ENCODE measurements at regions not wholly inside any gene's neighbourhood (a gene's known extent, or its start where the extent isn't known, plus 50 kb on each side); places are given as distances from the start of the nearest gene placed in this dataset.

DNA sequence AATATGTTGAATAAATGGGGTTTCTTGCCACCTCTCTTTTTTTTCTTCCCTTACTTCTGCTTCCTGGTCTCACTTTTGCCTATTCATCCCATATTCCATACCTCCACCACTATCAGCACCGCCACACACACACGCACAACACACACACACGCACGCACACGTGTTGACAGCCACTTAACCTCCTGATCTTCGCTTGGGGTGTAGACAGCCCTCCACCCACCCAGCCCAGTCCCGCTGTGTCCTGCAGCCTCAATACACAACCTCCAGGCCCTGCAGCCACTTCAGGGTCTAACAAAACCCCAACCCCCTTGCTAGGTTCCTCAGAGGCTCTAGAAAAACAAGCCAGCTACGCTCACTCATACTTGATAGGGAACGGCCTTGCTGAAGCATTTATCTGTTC, 72.3 kb downstream of the LINC00237 start:
- DNase-seq, result no peak

GRCh38 chr20:21031666-21032065, 74.5 kb downstream of the LINC00237 start:
- no peak for DNase-seq

- DNase-seq, result no peak
These were observed 76.8 kb downstream of the LINC00237 start for GRCh38 chr20:21029341-21029740.

DNA sequence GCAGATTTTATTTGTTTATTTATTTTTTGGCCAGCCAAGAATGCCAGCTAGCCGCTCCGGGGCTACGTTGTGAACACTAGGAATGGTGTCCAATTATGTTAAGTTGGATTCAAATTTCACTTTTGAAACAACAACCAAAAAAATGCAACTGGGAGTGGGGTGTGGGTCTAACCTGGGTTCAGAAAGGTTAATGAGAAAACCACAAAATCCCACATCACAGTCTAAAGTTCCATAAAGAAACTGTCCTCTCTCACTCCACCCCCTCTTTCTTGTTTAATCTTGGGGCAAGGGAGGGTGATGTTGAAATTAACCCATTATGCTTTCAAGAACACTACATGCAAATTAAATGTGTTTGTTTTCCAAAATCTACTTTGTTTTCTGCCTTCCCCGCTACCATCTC, 77.2 kb downstream of the LINC00237 start:
- DNase-seq, result no peak

- no peak for DNase-seq
These were observed 77.7 kb downstream of the LINC00237 start for GRCh38 chr20:21028436-21028835.

DNA sequence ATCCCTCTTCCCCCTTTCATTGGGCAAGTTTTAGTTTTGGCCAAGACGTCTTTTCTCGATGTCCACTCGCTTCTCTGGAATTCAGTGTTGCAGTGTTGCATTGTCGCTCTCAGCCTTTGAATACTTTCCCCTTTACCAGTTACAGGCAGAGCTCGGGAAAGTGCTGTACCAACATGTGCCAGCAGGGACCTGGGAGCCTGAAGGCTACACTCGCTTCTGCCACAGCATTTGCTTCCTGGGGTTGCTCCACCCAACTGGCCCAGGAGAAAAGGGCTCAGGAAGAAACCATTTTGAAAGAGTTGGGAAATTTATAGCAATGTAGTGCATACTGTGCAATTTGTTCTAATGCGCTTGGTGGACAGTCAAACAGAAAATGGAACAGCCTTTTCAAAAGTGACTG, 78.6 kb downstream of the LINC00237 start:
- no peak for DNase-seq

DNA sequence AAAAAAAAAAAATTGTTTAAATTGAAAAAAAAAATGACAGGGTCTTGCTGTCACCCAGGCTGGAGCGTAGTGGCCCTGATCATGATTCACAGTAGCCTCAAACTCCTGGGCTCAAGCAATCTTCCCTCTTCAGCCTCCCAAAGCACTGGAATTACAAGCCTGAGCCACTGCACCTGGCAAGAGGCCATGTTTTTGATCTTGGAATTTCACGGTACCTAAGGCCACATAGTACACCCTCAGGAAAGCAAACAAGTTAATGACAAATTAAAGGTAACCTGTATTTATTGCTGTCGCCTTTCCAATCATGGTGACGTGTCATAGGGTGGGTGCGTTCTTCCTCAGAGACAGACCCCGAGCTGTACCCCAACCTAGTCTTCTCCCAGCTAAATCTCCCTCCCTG, 79.2 kb downstream of the LINC00237 start:
- DNase-seq, result no peak

GRCh38 chr20:21024420-21024819, 81.7 kb downstream of the LINC00237 start:
- DNase-seq, result no peak

DNA sequence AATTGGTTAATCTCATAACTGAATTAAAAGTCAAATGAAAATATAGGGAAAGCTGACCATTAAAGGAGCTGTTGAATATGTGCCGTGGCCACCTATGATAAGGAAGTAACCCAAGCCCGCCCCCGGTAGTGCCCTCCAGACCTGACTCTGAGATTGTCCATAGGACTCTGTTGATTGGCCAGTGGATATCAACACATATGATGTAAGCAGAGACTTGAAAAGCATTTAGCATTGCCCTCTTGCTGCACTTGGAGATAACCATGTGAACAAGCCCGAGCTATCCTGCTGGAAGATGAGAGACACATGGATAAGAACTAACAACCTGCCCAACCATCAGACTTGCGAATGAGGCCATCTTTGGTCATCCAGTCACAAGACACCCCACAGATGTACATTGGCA, 83.2 kb downstream of the LINC00237 start:
- no peak for DNase-seq

GRCh38 chr20:21021472-21021790, 84.7 kb downstream of the LINC00237 start:
- DNase-seq, result no peak

DNA sequence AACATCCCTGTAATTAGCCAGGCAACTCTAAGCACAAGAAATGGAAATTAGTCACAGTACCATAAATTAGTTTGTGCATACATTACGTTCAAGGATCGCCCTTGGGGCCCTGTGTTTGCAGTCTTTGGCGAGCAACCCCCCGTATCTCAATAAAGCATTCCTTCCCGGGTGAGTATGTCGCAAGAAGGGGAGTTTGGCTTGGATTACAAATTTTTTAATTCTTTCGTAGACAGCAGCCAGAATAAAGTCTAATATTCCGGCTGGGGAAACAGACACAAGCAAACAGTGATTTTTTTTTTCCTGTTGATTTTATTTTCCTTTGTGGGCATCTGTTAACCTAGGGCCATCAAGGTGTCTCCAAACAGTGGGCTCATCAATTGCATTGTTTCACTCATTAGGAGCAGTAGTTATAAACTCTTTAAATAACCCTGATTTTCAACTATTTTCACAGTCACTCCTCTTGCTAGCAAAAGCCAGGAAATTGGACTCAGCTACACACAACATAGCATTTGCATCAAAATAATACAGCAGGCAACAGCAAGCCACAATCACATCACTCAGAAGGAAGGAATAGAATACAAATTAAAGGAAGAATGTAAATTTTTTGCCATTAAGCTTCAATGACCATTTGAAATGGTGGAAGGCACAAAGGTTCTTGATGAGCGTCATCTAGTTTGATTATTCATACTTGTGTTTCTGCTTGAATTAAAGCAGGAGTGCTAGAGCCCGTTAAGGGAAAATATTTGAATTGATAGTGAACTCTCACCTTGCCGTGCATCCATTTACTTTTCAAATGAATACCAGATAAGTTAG, 85.3 kb downstream of the LINC00237 start:
- no peak for DNase-seq

- no peak for DNase-seq
These were observed 86.1 kb downstream of the LINC00237 start for GRCh38 chr20:21019814-21020658.

DNA sequence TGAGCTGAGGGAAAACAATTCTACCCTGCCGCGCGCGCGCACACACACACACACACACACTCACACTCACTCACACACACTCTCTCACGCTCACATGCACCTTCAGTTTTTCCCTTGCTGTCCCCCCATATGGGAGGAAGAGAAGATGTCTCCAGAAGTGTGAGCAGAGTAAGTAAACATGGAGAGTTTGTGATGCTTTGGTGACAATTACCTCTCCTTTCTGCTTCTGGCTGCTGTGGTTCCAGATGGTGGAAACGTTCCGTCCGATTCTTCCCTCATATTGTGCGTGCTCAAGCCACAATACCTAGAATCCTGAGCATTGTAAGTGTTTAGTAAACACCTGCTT, 86.7 kb downstream of the LINC00237 start:
- no peak for DNase-seq

- DNase-seq, result no peak
These were observed 87.6 kb downstream of the LINC00237 start for GRCh38 chr20:21018576-21018975.

GRCh38 chr20:21017528-21018085, 88.6 kb downstream of the LINC00237 start:
- DNase-seq, result no peak

DNA sequence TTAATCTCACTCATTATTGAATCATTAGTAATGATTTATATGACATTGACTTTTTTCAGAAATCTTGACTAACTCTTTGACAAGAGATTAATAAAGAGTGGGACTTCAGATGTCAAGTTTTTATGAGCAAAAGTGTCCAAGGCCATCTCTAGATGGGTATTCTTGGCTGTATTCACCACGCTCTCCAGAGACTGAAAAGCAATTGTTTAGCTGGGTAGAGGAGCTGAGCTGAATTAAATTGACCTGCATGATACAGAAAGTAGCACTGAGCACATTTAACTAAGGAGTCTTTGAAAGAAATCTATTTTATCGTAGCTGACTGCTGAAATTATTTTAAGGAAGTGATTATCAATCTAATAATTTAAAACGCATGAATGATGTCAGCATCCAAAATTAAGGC, 89.4 kb downstream of the LINC00237 start:
- DNase-seq, result no peak

DNA sequence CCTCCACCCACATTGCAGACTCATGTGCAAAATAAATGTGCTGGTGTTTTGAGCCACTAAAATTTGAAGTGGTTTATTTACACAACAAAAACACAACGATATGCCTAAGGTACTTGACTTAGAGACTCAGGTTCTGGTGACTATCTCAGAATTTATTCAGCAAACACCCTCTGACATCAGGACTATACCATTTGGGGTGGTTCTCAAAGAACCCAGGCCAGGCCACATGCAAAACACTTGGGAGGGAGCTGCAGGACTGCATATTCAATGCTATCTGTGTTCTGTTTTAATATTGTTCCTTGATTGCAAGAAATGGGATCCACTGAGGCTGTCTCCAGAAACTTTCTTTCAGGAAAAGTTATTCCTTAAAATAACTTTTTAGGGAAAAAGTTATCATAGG, 91.6 kb downstream of the LINC00237 start:
- no peak for DNase-seq

DNA sequence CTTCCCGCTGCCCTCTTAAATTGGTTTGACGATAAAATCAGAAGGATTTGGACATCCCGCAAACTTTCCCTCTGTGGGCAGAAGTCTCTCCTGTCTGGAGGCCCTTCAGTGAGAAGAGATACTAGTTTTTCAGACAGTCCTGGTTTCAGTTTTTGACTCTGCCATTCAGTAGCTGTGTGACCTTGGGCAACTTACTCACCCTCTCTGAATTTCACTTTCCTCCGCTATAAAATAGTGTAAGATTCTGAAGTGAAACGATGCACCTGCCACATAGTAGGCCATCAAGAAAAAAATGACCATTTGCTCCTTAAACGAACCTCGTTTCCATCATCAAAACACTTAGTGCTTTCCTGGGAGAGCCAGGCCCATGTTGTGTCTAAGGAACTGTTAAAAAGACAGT, 97.2 kb downstream of the LINC00237 start:
- no peak for DNase-seq

- DNase-seq, result no peak
These were observed 99.5 kb downstream of the LINC00237 start for GRCh38 chr20:21006611-21007010.

- DNase-seq, result no peak
These were observed 101.6 kb downstream of the LINC00237 start for GRCh38 chr20:21004386-21005076.

DNA sequence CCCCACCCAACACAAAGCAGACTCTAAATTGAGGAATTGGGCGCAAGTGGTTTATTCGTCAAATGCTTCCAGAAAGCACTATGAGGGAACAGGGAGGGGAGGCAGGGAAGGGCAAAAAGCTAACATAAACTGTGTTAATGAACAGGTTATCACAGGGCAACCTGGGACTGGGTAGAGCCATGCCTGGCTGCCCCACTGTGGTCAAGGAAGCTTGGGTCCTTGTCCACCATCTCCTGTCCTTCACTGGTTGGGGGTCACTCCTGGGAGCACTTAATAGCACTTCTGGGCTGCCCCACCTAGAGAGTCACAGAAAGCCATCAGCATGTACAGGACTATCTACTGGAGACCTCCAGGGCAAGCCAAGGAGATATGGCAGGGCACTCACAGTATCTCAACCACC, 102.3 kb downstream of the LINC00237 start:
- no peak for DNase-seq

DNA sequence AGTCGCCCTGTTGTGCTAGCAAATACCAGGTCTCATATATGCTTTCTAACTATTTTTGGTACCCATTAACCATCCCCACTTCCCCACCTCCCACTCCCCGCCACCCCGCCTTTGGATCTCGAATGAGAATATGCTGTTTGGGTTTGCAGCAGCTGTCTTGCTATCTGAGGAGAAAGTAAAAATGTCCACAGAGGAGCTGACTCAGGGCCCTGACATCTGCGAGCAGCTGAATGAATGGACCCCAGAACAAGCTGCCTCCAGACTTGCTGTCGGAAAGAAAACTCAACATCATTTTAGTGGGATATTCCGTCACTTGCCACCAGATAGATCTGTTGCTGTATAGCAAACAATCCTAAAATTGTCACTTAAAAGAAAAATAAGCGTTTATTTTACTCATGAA, 103.7 kb downstream of the LINC00237 start:
- no peak for DNase-seq

GRCh38 chr20:20993372-20993771, 112.8 kb downstream of the LINC00237 start:
- no peak for DNase-seq

All from inflammatory macrophage (primary cell).